ENCODE measurements at regions not wholly inside any gene's neighbourhood (a gene's known extent, or its start where the extent isn't known, plus 50 kb on each side); places are given as distances from the start of the nearest gene placed in this dataset.

DNA sequence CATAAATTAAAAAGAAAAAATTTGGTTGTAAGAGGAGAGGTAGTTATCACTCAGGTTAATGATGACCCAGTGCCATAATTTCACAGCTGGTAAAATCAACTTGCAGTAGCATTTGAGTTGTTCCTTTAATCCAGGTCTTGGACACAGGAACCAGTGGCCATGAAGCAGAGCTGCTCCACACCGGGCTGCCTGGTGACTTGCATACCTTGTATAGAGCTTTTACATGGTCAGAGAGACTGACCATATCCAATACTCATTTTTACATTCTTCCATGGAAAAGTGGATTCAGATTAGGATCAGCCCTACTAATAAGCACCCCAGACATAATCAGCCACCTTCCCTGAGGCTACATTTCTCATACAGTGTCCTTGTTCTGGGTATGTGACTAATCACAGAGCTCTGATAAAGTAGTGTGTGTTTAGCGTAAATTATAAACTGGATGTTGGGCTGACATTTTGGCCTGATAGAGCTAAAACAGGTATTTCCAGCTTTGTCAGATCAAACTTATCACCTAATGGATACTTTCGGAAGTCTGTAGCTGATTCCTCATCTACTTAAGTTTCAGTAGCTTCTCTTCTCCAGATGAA lies 77.0 kb upstream of the ZSWIM6 start:
- no peak for DNase-seq (ENCODE audit: low read depth)
- TF ChIP-seq POLR2A (IDR thresholded peaks at IDR 0.05; ENCODE audit: extremely low read depth, insufficient read length) (no peak), CTCF (IDR thresholded peaks at IDR 0.05; ENCODE audit: low read depth, low read length) (no peak), MAX (IDR thresholded peaks at IDR 0.05; ENCODE audit: low read depth, low read length) (no peak), MYC (IDR thresholded peaks at IDR 0.05; ENCODE audit: low read depth, low read length) (no peak)

GRCh38 chr5:61256474-61256873 lies 75.6 kb upstream of the ZSWIM6 start:
- no peak overlapping the region for H3K4me3 ChIP-seq (ENCODE audit: low read depth, low read length)
- DNase-seq (ENCODE audit: low read depth), result no peak
- TF ChIP-seq MAX (IDR thresholded peaks at IDR 0.05; ENCODE audit: low read depth, low read length) (no peak), CTCF (IDR thresholded peaks at IDR 0.05; ENCODE audit: low read depth, low read length) (no peak), MYC (IDR thresholded peaks at IDR 0.05; ENCODE audit: low read depth, low read length) (no peak), POLR2A (IDR thresholded peaks at IDR 0.05; ENCODE audit: extremely low read depth, insufficient read length) (no peak)

More for the DNA sequence above, 77.0 kb upstream of the ZSWIM6 start:
- H3K4me3 ChIP-seq (ENCODE audit: low read depth, low read length), result no peak overlapping the region

GRCh38 chr5:61257421-61257820 lies 74.6 kb upstream of the ZSWIM6 start:
- DNase-seq (ENCODE audit: low read depth), result no peak
- no peak overlapping the region for H3K4me3 ChIP-seq (ENCODE audit: low read depth, low read length)
- no peak for TF ChIP-seq MYC (IDR thresholded peaks at IDR 0.05; ENCODE audit: low read depth, low read length)
- no peak for TF ChIP-seq POLR2A (IDR thresholded peaks at IDR 0.05; ENCODE audit: extremely low read depth, insufficient read length)
- TF ChIP-seq CTCF (IDR thresholded peaks at IDR 0.05; ENCODE audit: low read depth, low read length), result no peak

DNA sequence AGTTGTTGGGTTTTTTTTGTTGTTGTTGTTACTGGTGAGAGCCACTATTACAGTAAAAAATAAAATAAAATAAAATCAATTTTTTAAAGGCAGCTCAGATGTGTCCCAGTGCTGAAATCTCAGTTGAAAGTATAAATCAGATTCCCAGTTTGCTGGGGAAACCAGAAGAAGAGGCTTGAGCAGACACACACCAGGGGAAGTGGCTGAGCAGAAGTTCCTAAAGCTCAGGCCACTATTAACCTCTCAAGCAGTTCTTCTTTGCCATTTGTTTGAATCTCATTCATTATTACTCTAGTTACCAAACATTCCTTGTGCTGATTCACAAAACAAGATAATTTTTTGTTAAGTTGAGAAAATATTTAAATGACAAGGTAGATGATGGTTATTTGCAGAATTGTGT lies 70.9 kb upstream of the ZSWIM6 start:
- TF ChIP-seq POLR2A (IDR thresholded peaks at IDR 0.05; ENCODE audit: extremely low read depth, insufficient read length), result no peak
- no peak for TF ChIP-seq MYC (IDR thresholded peaks at IDR 0.05; ENCODE audit: low read depth, low read length)
- TF ChIP-seq CTCF (IDR thresholded peaks at IDR 0.05; ENCODE audit: low read depth, low read length), result no peak
- TF ChIP-seq MAX (IDR thresholded peaks at IDR 0.05; ENCODE audit: low read depth, low read length), result no peak
- no peak for DNase-seq (ENCODE audit: low read depth)
- H3K4me3 ChIP-seq (ENCODE audit: low read depth, low read length), result no peak overlapping the region

- peak; percentile 29 for DNase-seq (ENCODE audit: low read depth)
- TF ChIP-seq MYC (IDR thresholded peaks at IDR 0.05; ENCODE audit: low read depth, low read length) (no peak), CTCF (IDR thresholded peaks at IDR 0.05; ENCODE audit: low read depth, low read length) (no peak)
- no peak overlapping the region for H3K4me3 ChIP-seq (ENCODE audit: low read depth, low read length)
Measured at GRCh38 chr5:61262080-61262479, 70.0 kb upstream of the ZSWIM6 start.

DNA sequence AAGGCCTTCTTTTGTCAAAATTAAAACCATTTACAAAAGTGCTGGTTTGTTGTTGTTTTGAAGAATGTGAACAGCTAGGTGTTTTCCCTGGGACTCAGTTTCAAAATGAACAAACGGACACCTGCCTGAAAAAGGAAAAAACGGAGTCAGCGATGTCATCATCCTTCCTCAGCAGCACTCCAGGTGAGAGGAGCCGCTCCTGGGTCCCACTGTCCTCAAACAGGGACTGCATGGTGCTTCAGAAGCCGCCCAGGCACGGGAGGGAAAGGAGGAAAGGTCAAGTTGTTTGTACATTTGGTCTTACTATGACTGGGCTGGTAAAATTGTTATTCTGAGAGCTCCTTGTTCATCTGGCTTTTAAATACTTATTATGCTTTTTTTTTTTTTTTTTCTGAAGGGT lies 69.0 kb upstream of the ZSWIM6 start:
- TF ChIP-seq MAX (IDR thresholded peaks at IDR 0.05; ENCODE audit: low read depth, low read length), result no peak
- no peak for TF ChIP-seq MYC (IDR thresholded peaks at IDR 0.05; ENCODE audit: low read depth, low read length)
- no peak for TF ChIP-seq POLR2A (IDR thresholded peaks at IDR 0.05; ENCODE audit: extremely low read depth, insufficient read length)
- no peak for TF ChIP-seq CTCF (IDR thresholded peaks at IDR 0.05; ENCODE audit: low read depth, low read length)

More for the DNA sequence above, 69.0 kb upstream of the ZSWIM6 start:
- no peak for DNase-seq (ENCODE audit: low read depth)
- H3K4me3 ChIP-seq (ENCODE audit: low read depth, low read length), result no peak overlapping the region
